Thyroid gland (tissue), 4 donors: ENCODE measurements at regions not wholly inside any gene's neighbourhood (a gene's known extent, or its start where the extent isn't known, plus 50 kb on each side); places are given as distances from the start of the nearest gene placed in this dataset.
"Not testable (repeated sequence)": the region's sequence is repeated elsewhere in the genome, so short reads cannot be mapped to it uniquely, and the experiment has no call there.

Experiments
- DNase-seq, 2 donors: peaks; one replicate each; pipeline ENCODE4 v3.0.0-alpha.2; 2019
- H3K27ac ChIP-seq, 3 donors: fragments of 200-600 bp; sonication (generic); 1 replicate in 2 of 3; 2 replicates in 1 of 3; pipeline ENCODE4 v1.5.1; 2016 to 2019; ENCODE audit warnings: mild to moderate bottlenecking in 1 of 3, moderate library complexity in 1 of 3
- H3K27me3 ChIP-seq: fragments of 200-600 bp; sonication (generic); one replicate; pipeline ENCODE4 v1.5.1; 2019
- H3K36me3 ChIP-seq, 2 donors: fragments of 200-600 bp; sonication (generic); one replicate each; pipeline ENCODE4 v1.5.1; 2016 to 2019
- H3K4me1 ChIP-seq, 2 donors: fragments of 200-600 bp; sonication (generic); one replicate each; pipeline ENCODE4 v1.5.1; 2017 to 2019
- H3K4me3 ChIP-seq, 3 donors: fragments of 200-600 bp; sonication (generic); replicated peaks in 1 of 3; 1 replicate in 2 of 3; 2 replicates in 1 of 3; pipeline ENCODE4 v1.5.1; 2016; ENCODE audit warnings: mild to moderate bottlenecking in 1 of 3
- H3K9me3 ChIP-seq: fragments of 200-600 bp; sonication (generic); one replicate; pipeline ENCODE4 v1.5.1; 2017
- CTCF ChIP-seq, 6 experiments: fragments of 200-600 bp in 3 of 6; fragments of 450-650 bp in 3 of 6; sonication (generic) in 3 of 6; IDR thresholded peaks; one replicate each; pipeline ENCODE4 v1.5.1; 2016 to 2019; ENCODE audit warnings: antibody characterized with exemption in 6 of 6, mild to moderate bottlenecking in 2 of 6, inconsistent platforms in 1 of 6, moderate library complexity in 1 of 6
- POLR2A ChIP-seq, 2 donors: fragments of 450-650 bp; IDR thresholded peaks; one replicate each; pipeline ENCODE4 v1.6.1; 2017; ENCODE audit warnings: antibody characterized with exemption in 2 of 2, mild to moderate bottlenecking in 2 of 2, moderate library complexity in 1 of 2
- WGBS, 2 donors: methylation state at CpG; one replicate each; pipeline ENCODE4 v1.1.5; 2017; 5-methylcytosine and 5-hydroxymethylcytosine counted together
- intact Hi-C: fragments of 100-400 bp; cut with DNase I; formaldehyde crosslinking; loops from one replicate; pipeline ENCODE4 v1.15.1; 2023

GRCh38 chr2:121849236-121849635 is 93.8 kb downstream of the TSN start:
- 67 to 68% methylated on average over 2 of the region's 2 CpGs for WGBS, 2 donors
- no peaks in the 10 kb centered on the region for H3K27me3 ChIP-seq
- H3K4me1 ChIP-seq: no peaks in the 10 kb centered on the region
- TF ChIP-seq POLR2A (IDR thresholded peaks at IDR 0.05) (no peak), CTCF (IDR thresholded peaks at IDR 0.05) (no peak)
- DNase-seq: no peak
- no peak overlapping the region for H3K27ac ChIP-seq
- no peaks in the 10 kb centered on the region for H3K9me3 ChIP-seq
- no peaks in the 10 kb centered on the region for H3K36me3 ChIP-seq
- H3K4me3 ChIP-seq: no peak overlapping the region
- intact Hi-C loops: no loop called here

GRCh38 chr2:121853149-121853548 is 97.7 kb downstream of the TSN start:
- H3K27ac ChIP-seq, H3K4me3 ChIP-seq, H3K36me3 ChIP-seq, H3K27me3 ChIP-seq, H3K4me1 ChIP-seq, H3K9me3 ChIP-seq, intact Hi-C loops, DNase-seq: not testable (repeated sequence)
- 70 to 85% methylated on average over 1 of the region's 1 CpG for WGBS, 2 donors

GRCh38 chr2:121855510-121855909 is 100.1 kb downstream of the TSN start:
- Histone ChIP-seq H3K4me3 (no peak overlapping the region), H3K4me1 (no peaks in the 10 kb centered on the region), H3K27me3 (no peaks in the 10 kb centered on the region), H3K27ac (no peak overlapping the region), H3K36me3 (no peaks in the 10 kb centered on the region), H3K9me3 (no peaks in the 10 kb centered on the region)
- intact Hi-C loops: no loop called here
- WGBS, 2 donors: 35 to 51% methylated on average over 4 of the region's 4 CpGs
- TF ChIP-seq POLR2A (IDR thresholded peaks at IDR 0.05) (no peak), CTCF (IDR thresholded peaks at IDR 0.05) (no peak)
- no peak for DNase-seq

GRCh38 chr2:121856360-121856759 is 100.9 kb downstream of the TSN start:
- H3K4me3 ChIP-seq: no peak overlapping the region
- WGBS, 2 donors: 69 to 75% methylated on average over 3 of the region's 3 CpGs
- intact Hi-C loops: no loop called here
- H3K36me3 ChIP-seq: no peaks in the 10 kb centered on the region
- H3K27me3 ChIP-seq: no peaks in the 10 kb centered on the region
- no peaks in the 10 kb centered on the region for H3K4me1 ChIP-seq
- H3K9me3 ChIP-seq: no peaks in the 10 kb centered on the region
- no peak for DNase-seq
- H3K27ac ChIP-seq: no peak overlapping the region
- TF ChIP-seq CTCF (IDR thresholded peaks at IDR 0.05) (no peak), POLR2A (IDR thresholded peaks at IDR 0.05) (no peak)

- no peaks in the 10 kb centered on the region for H3K27me3 ChIP-seq
- no peak for DNase-seq
- no peak overlapping the region for H3K4me3 ChIP-seq
- H3K36me3 ChIP-seq: no peaks in the 10 kb centered on the region
- no peaks in the 10 kb centered on the region for H3K9me3 ChIP-seq
- intact Hi-C loops: no loop called here
- no peaks in the 10 kb centered on the region for H3K4me1 ChIP-seq
- 90 to 94% methylated on average over 2 of the region's 2 CpGs for WGBS, 2 donors
- TF ChIP-seq CTCF (IDR thresholded peaks at IDR 0.05): no peak
- TF ChIP-seq POLR2A (IDR thresholded peaks at IDR 0.05): no peak
- no peak overlapping the region for H3K27ac ChIP-seq
These were observed 102.9 kb downstream of the TSN start for GRCh38 chr2:121858369-121858768.

GRCh38 chr2:121858847-121859246 is 103.4 kb downstream of the TSN start:
- no peak for TF ChIP-seq POLR2A (IDR thresholded peaks at IDR 0.05)
- TF ChIP-seq CTCF (IDR thresholded peaks at IDR 0.05): no peak
- Histone ChIP-seq H3K36me3 (no peaks in the 10 kb centered on the region), H3K27me3 (no peaks in the 10 kb centered on the region), H3K27ac (no peak overlapping the region), H3K9me3 (no peaks in the 10 kb centered on the region), H3K4me3 (no peak overlapping the region), H3K4me1 (no peaks in the 10 kb centered on the region)
- 84 to 95% methylated on average over 2 of the region's 2 CpGs for WGBS, 2 donors
- intact Hi-C loops: no loop called here
- DNase-seq: no peak
